IMR-90 (cell line): ENCODE measurements at regions not wholly inside any gene's neighbourhood (a gene's known extent, or its start where the extent isn't known, plus 50 kb on each side); places are given as distances from the start of the nearest gene placed in this dataset.

Experiments used
- ATAC-seq: fragments of 200-7000 bp; cut with Tn5 transposase; 2 replicates; pipeline ENCODE4 v1.9.1; 2020; ENCODE audit warnings: low read depth, mild to moderate bottlenecking, moderate library complexity
- BruUV-seq: library from RNA; stranded (reverse); fragments of 400-500 nt; replicated peaks from 2 replicates; lab custom pipeline; 2021; lab: Mats Ljungman, UMichigan
- CTCF ChIA-PET: fragments of 300-600 bp; formaldehyde crosslinking; extraction: SDS; loops from one replicate; lab custom pipeline; 2021; ENCODE audit warnings: antibody characterized with exemption; lab: Yijun Ruan, JAX
- POLR2A ChIA-PET: fragments of 300-600 bp; sonication (Branson Sonifier 250); formaldehyde crosslinking; loops from one replicate; lab custom pipeline; 2022; ENCODE audit warnings: antibody characterized with exemption; ENCODE audit not compliant: unreplicated experiment; lab: Charles Lee
- DNase-seq: peaks from one replicate; pipeline ENCODE4 v3.0.0; 2013
- H2AFZ ChIP-seq: replicated peaks from 2 replicates; pipeline ENCODE3; 2013; ENCODE audit warnings: low read length, mild to moderate bottlenecking; ENCODE audit not compliant: poor library complexity
- H2AK5ac ChIP-seq: 2 replicates; pipeline ENCODE4 v1.6.1; 2013; ENCODE audit warnings: low read depth, low read length, inconsistent platforms
- H2AK9ac ChIP-seq: replicated peaks from 2 replicates; pipeline ENCODE3; 2013; ENCODE audit warnings: mild to moderate bottlenecking, low read depth, low read length, moderate library complexity; ENCODE audit not compliant: poor library complexity
- H2BK120ac ChIP-seq: 2 replicates; pipeline ENCODE4 v1.6.1; 2013; ENCODE audit warnings: low read depth, low read length, inconsistent platforms
- H2BK15ac ChIP-seq: 3 replicates; pipeline ENCODE4 v1.6.1; 2013; ENCODE audit warnings: low read depth, low read length, inconsistent platforms
- H2BK20ac ChIP-seq: 2 replicates; pipeline ENCODE4 v1.6.1; 2013; ENCODE audit warnings: low read depth, mild to moderate bottlenecking, inconsistent platforms, low read length, moderate library complexity
- H2BK5ac ChIP-seq: 2 replicates; pipeline ENCODE4 v1.6.1; 2013; ENCODE audit warnings: mild to moderate bottlenecking, low read depth, low read length, inconsistent platforms; ENCODE audit not compliant: poor library complexity, severe bottlenecking
- H3K14ac ChIP-seq: replicated peaks from 2 replicates; pipeline ENCODE4 v1.6.1; 2013; ENCODE audit warnings: low read depth, low read length, inconsistent platforms
- H3K18ac ChIP-seq: 2 replicates; pipeline ENCODE4 v1.6.1; 2013; ENCODE audit warnings: low read depth, low read length, control low read depth
- H3K23ac ChIP-seq: 2 replicates; pipeline ENCODE4 v1.6.1; 2013; ENCODE audit warnings: low read depth, low read length, inconsistent platforms
- H3K27ac ChIP-seq: 2 replicates; pipeline ENCODE4 v1.5.1; 2013; ENCODE audit warnings: mild to moderate bottlenecking, control low read depth, low read length; ENCODE audit not compliant: insufficient read depth
- H3K27me3 ChIP-seq: 2 replicates; pipeline ENCODE4 v1.6.1; 2013; ENCODE audit warnings: low read length; ENCODE audit not compliant: control insufficient read depth, insufficient read depth
- H3K36me3 ChIP-seq: 2 replicates; pipeline ENCODE4 v1.6.1; 2013; ENCODE audit warnings: low read length, mixed read lengths; ENCODE audit not compliant: control insufficient read depth, insufficient read depth
- H3K4ac ChIP-seq: 2 replicates; pipeline ENCODE4 v1.6.1; 2013; ENCODE audit warnings: low read depth, low read length, inconsistent platforms
- H3K4me1 ChIP-seq: 2 replicates; pipeline ENCODE4 v1.6.1; 2013; ENCODE audit warnings: low read length, mixed read lengths; ENCODE audit not compliant: control insufficient read depth, insufficient read depth
- H3K4me2 ChIP-seq: 2 replicates; pipeline ENCODE4 v1.6.1; 2013; ENCODE audit warnings: low read depth, mild to moderate bottlenecking, control low read depth, low read length, moderate library complexity
- H3K4me3 ChIP-seq: 2 replicates; pipeline ENCODE4 v1.5.1; 2013; ENCODE audit warnings: low read depth, mild to moderate bottlenecking, control low read depth, low read length, moderate library complexity; ENCODE audit not compliant: insufficient read depth
- H3K56ac ChIP-seq: 2 replicates; pipeline ENCODE4 v1.6.1; 2013; ENCODE audit warnings: low read length, inconsistent platforms; ENCODE audit not compliant: insufficient read depth; ENCODE audit errors: extremely low read depth
- H3K79me1 ChIP-seq, 2 experiments: 2 replicates each; pipeline ENCODE4 v1.6.1; 2013; ENCODE audit warnings: low read length in 2 of 2, inconsistent platforms in 1 of 2, low read depth in 1 of 2
- H3K9ac ChIP-seq: 2 replicates; pipeline ENCODE4 v1.6.1; 2013; ENCODE audit warnings: low read depth, low read length, control low read depth
- H3K9me1 ChIP-seq: 2 replicates; pipeline ENCODE4 v1.6.1; 2013; ENCODE audit warnings: low read length, inconsistent platforms; ENCODE audit not compliant: insufficient read depth
- H3K9me3 ChIP-seq: 2 replicates; pipeline ENCODE4 v1.6.1; 2013; ENCODE audit warnings: low read length; ENCODE audit not compliant: control insufficient read depth, insufficient read depth
- H4K20me1 ChIP-seq: 2 replicates; pipeline ENCODE4 v1.6.1; 2013; ENCODE audit warnings: low read length, inconsistent platforms; ENCODE audit not compliant: insufficient read depth
- H4K5ac ChIP-seq: 2 replicates; pipeline ENCODE4 v1.6.1; 2013; ENCODE audit warnings: mild to moderate bottlenecking, low read depth, low read length, control low read depth
- H4K8ac ChIP-seq, 2 experiments: 2 replicates each; pipeline ENCODE4 v1.6.1; 2013; ENCODE audit warnings: low read depth in 2 of 2, low read length in 2 of 2, control low read depth in 1 of 2, inconsistent platforms in 1 of 2
- H4K91ac ChIP-seq: 2 replicates; pipeline ENCODE4 v1.6.1; 2013; ENCODE audit warnings: low read depth, low read length, inconsistent platforms; ENCODE audit not compliant: insufficient read depth
- CHD1 ChIP-seq: IDR thresholded peaks from 2 replicates; pipeline ENCODE4 v1.6.1; 2012; ENCODE audit warnings: low read depth, low read length, improper control_type of control experiment
- FOS ChIP-seq: fragments of 150-350 bp; IDR thresholded peaks from 2 replicates; pipeline ENCODE4 v1.6.1; 2016; ENCODE audit warnings: low read depth, low read length
- MAZ ChIP-seq: IDR thresholded peaks from 2 replicates; pipeline ENCODE4 v1.6.1; 2012; ENCODE audit warnings: low read depth, mild to moderate bottlenecking, low read length, improper control_type of control experiment, moderate library complexity, borderline replicate concordance
- MXI1 ChIP-seq: IDR thresholded peaks from 2 replicates; pipeline ENCODE4 v1.6.1; 2012; ENCODE audit warnings: low read depth, mild to moderate bottlenecking, low read length, moderate library complexity, borderline replicate concordance
- NFE2L2 ChIP-seq: fragments of 150-350 bp; IDR thresholded peaks from 2 replicates; pipeline ENCODE4 v1.6.1; 2016; ENCODE audit warnings: low read depth, mild to moderate bottlenecking, low read length
- POLR2A ChIP-seq: IDR thresholded peaks from 2 replicates; pipeline ENCODE4 v1.6.1; 2012; ENCODE audit warnings: mild to moderate bottlenecking, low read depth, low read length
- RAD21 ChIP-seq: IDR thresholded peaks from 2 replicates; pipeline ENCODE4 v1.6.1; 2012; ENCODE audit warnings: low read length, improper control_type of control experiment
- RCOR1 ChIP-seq: IDR thresholded peaks from 2 replicates; pipeline ENCODE4 v1.6.1; 2012; ENCODE audit warnings: mild to moderate bottlenecking, low read length, improper control_type of control experiment; ENCODE audit not compliant: insufficient replicate concordance
- RFX5 ChIP-seq: IDR thresholded peaks from 2 replicates; pipeline ENCODE4 v1.8.0; 2012; ENCODE audit warnings: low read depth, mild to moderate bottlenecking, low read length, moderate library complexity
- WGBS, 2 experiments: methylation state at CpG; one replicate each; pipeline versions ENCODE4 v1.1.5 to v1.1.7; 2013; ENCODE audit warnings: missing lambda C conversion rate in 2 of 2; ENCODE audit not compliant: insufficient read length in 1 of 2; ENCODE audit errors: extremely low coverage in 2 of 2; 5-methylcytosine and 5-hydroxymethylcytosine counted together
- dilution Hi-C: fragments of 300-500 bp; cut with HindIII; formaldehyde crosslinking; loops from one replicate; pipeline ENCODE4 v1.14.3; 2018; ENCODE audit warnings: low sequenced_read_pairs; ENCODE audit not compliant: unreplicated experiment
- in situ Hi-C: fragments of 300-500 bp; cut with MboI; formaldehyde crosslinking; loops from 3 replicates; pipeline ENCODE4 v1.14.3; 2019; ENCODE audit warnings: low sequenced_read_pairs, inconsistent platforms, mixed read lengths
- intact Hi-C: fragments of 100-400 bp; cut with micrococcal nuclease; formaldehyde crosslinking; loops from 2 replicates; pipeline ENCODE4 v1.10.0; 2022
- TF ChIP-seq, protein P1 (sequence below): fragments of 150-350 bp; IDR thresholded peaks from 2 replicates; pipeline ENCODE4 v1.6.1; 2017; ENCODE audit warnings: mild to moderate bottlenecking, antibody characterized with exemption, low read length, low read depth
- TF ChIP-seq, protein P2 (sequence below): conservative IDR thresholded peaks from 2 replicates; pipeline ENCODE4 v1.5.1; 2012; ENCODE audit warnings: mild to moderate bottlenecking, low read depth, low read length, improper control_type of control experiment
- TF ChIP-seq, protein P3 (sequence below): fragments of 150-350 bp; IDR thresholded peaks from 2 replicates; pipeline ENCODE4 v1.6.1; 2016; ENCODE audit warnings: low read depth, mild to moderate bottlenecking, low read length, moderate library complexity, borderline replicate concordance

- no peak for ATAC-seq
- H3K4me3 ChIP-seq = no peak overlapping the region
- 0 out of 2 replicates have a peak, but pooled peaks cover 4% of the 10 kb centered on the region for H3K9me3 ChIP-seq
- H3K4ac ChIP-seq = no peak overlapping the region
- no peak overlapping the region for H3K4me2 ChIP-seq
- no peak overlapping the region for H3K14ac ChIP-seq
- no peak overlapping the region for H2AK5ac ChIP-seq
- H4K91ac ChIP-seq = no peak overlapping the region
- ChIA-PET CTCF (no interaction called here), POLR2A (no interaction called here)
- dilution Hi-C loops (no loop called here), intact Hi-C loops (no loop called here), in situ Hi-C loops (no loop called here)
- no peak overlapping the region for H3K9ac ChIP-seq
- H4K5ac ChIP-seq = no peak overlapping the region
- no peak overlapping the region for H3K23ac ChIP-seq
- no peak overlapping the region for H2AFZ ChIP-seq
- no peak overlapping the region for H3K56ac ChIP-seq
- H3K79me1 ChIP-seq = no peaks in the 10 kb centered on the region
- H3K18ac ChIP-seq = no peak overlapping the region
- H2BK120ac ChIP-seq = no peak overlapping the region
- H3K27ac ChIP-seq = no peak overlapping the region
- H2BK15ac ChIP-seq = no peak overlapping the region
- no peak overlapping the region for H2BK5ac ChIP-seq
- TF ChIP-seq FOS = no peak
- TF ChIP-seq MAZ = no peak
- TF ChIP-seq MXI1 = no peak
- TF ChIP-seq RCOR1 = no peak
- TF ChIP-seq RAD21 = no peak
- TF ChIP-seq, protein P1, sequence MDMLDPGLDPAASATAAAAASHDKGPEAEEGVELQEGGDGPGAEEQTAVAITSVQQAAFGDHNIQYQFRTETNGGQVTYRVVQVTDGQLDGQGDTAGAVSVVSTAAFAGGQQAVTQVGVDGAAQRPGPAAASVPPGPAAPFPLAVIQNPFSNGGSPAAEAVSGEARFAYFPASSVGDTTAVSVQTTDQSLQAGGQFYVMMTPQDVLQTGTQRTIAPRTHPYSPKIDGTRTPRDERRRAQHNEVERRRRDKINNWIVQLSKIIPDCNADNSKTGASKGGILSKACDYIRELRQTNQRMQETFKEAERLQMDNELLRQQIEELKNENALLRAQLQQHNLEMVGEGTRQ = no peak
- TF ChIP-seq, protein P2, sequence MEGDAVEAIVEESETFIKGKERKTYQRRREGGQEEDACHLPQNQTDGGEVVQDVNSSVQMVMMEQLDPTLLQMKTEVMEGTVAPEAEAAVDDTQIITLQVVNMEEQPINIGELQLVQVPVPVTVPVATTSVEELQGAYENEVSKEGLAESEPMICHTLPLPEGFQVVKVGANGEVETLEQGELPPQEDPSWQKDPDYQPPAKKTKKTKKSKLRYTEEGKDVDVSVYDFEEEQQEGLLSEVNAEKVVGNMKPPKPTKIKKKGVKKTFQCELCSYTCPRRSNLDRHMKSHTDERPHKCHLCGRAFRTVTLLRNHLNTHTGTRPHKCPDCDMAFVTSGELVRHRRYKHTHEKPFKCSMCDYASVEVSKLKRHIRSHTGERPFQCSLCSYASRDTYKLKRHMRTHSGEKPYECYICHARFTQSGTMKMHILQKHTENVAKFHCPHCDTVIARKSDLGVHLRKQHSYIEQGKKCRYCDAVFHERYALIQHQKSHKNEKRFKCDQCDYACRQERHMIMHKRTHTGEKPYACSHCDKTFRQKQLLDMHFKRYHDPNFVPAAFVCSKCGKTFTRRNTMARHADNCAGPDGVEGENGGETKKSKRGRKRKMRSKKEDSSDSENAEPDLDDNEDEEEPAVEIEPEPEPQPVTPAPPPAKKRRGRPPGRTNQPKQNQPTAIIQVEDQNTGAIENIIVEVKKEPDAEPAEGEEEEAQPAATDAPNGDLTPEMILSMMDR = no peak
- TF ChIP-seq NFE2L2 = no peak
- no peak for TF ChIP-seq CHD1
- TF ChIP-seq, protein P3, sequence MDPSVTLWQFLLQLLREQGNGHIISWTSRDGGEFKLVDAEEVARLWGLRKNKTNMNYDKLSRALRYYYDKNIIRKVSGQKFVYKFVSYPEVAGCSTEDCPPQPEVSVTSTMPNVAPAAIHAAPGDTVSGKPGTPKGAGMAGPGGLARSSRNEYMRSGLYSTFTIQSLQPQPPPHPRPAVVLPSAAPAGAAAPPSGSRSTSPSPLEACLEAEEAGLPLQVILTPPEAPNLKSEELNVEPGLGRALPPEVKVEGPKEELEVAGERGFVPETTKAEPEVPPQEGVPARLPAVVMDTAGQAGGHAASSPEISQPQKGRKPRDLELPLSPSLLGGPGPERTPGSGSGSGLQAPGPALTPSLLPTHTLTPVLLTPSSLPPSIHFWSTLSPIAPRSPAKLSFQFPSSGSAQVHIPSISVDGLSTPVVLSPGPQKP = no peak
- no peak for TF ChIP-seq RFX5
- no peak for TF ChIP-seq POLR2A
- H4K20me1 ChIP-seq = no peaks in the 10 kb centered on the region
- DNase-seq = no peak
- no peaks in the 10 kb centered on the region for H3K4me1 ChIP-seq
- H3K9me1 ChIP-seq = no peaks in the 10 kb centered on the region
- H3K27me3 ChIP-seq = no peaks in the 10 kb centered on the region
- WGBS, 2 experiments = no CpG with 5 or more reads among the region's 3 CpGs
- no peaks in the 10 kb centered on the region for H3K36me3 ChIP-seq
- no TSS peak for BruUV-seq
- no peak overlapping the region for H4K8ac ChIP-seq
- no peak overlapping the region for H2BK20ac ChIP-seq
- no peak overlapping the region for H2AK9ac ChIP-seq
Measured at GRCh38 chrX:20715176-20715575, 448.5 kb upstream of the RPS6KA3 start.
